EH (cell line): ENCODE measurements at regions not wholly inside any gene's neighbourhood (a gene's known extent, or its start where the extent isn't known, plus 50 kb on each side); places are given as distances from the start of the nearest gene placed in this dataset.
"Not testable (repeated sequence)": the region's sequence is repeated elsewhere in the genome, so short reads cannot be mapped to it uniquely, and the experiment has no call there.

Experiments
- DNase-seq: peaks from one replicate; pipeline ENCODE4 v3.0.0-alpha.2; 2015; ENCODE audit warnings: low read depth

DNA sequence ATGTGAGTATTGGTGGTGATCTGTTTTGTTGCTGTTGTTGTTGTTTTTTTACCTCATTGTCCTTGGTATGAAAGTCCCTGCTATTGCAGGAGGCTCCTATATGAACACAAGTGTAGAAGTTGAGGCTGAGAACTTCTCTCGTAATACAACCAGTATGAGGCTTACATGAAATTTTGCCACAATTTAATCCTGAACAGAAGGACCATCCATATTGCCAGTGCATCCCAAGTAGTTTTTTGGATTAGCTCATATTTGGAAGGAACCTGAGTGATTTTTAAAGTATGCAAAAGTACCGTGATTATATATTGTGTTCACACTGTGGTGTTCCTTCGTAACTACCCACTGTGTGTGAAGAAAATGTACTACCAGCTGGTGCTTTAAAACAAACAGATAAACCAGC, 2095.5 kb upstream of the WWC1 start:
- DNase-seq: no peak

DNA sequence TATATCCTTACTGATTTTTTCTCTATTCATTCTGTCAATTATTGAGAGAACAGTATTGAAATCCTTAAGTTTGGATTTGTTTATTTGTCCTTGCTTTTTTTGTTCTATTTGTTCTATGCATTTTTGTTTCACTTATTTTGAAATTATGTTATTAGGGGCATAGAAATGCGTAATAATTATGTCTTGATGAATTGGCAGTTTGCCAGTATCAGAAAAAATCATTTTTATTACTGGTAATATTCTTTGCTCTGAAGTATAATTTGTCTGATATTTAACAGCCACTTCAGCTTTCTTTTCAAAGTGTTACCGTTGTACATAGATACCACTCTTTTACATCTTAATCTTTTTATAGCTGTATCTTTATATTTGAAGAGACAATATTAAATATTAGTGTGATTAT, 2090.9 kb upstream of the WWC1 start:
- no peak for DNase-seq

DNA sequence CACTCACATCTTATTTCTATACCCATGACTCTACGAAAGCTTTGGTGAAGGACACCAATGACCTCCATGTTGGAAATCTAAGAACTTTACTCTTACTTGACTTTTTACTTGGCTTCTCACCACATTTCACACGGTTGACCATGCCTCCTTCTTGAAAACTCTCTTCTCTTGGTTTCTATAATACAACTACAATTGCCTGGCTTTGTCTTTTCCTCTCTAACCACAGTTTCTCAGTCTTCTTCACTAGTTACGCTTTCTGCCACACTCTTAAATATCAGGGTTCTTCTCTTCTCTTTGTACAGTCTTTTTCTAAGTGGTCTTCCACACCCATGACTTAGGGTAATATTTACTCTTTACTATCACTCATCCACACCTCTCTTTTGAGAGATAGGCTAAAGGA, 2079.8 kb upstream of the WWC1 start:
- DNase-seq: no peak

DNA sequence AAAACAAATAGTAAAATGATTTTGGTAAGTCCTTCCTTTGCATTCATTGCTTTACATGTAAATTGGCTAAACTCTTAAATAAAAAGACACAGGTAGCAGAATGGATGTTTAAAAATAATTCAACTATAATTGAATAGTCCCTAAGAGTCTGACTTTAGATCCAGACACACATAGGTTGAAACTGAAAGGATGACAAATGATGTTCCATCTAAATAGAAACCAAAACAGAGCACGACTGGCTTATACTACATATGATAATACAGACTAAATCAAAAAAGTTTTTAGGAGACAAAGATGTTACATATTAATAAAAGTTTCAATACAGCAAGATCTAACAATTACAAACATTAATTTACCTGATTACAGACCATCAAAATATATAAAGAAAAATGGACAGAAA, 2055.1 kb upstream of the WWC1 start:
- DNase-seq: no peak

DNA sequence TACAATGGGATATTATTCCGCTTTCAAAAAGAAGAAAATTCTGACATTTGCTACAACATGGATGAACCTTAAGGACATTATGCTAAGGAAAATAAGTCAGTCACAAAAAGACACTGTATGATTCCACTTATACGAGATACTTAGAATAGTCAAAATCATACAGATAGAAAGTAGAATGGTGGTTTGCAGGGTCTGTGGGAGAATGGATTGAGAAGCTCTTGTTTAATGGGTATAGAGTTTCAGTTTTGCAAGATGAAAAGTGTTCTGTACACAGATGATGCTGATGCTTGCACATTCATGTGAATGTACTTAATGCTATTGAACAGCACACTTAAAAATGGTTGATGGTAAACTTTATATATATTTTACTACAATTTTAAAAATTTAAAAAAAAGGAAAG, 2050.7 kb upstream of the WWC1 start:
- no peak for DNase-seq

DNA sequence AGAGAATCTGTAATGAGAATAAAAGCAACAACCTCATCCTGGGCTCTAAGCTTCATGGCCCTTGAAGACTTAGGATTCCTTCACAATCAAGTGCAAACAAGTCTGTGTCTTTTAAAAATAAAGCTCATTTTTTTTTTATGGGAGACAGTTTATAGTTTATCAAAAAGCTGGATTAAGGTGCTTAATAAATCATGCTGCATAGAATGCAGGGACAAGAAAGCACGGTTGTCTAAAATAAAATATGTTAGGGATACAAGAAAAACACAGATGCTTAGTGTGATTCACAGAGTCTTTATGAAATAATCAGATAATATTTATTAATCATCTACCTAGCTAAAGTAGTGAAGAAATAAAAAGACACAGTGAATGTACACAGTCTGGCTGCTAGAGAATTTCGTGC, 2045.9 kb upstream of the WWC1 start:
- no peak for DNase-seq

DNA sequence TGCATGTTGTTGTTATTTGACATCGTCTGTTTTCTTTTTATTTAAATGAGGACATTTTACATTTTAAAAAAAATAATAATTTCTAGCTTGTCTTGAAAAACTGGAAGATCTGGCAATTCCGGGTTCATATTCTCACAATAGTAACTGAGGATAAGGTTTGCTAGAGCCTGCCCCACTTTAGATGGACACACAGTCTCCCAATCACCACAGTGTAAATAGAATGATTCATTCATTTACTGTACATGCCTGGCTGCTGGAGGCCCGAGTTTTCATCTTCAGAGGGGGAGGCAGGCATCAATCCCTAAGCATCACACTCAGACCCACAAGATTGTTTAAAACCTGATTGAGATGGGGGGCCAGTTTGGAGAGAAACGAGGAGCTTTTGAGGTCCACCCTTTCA, 2039.7 kb upstream of the WWC1 start:
- DNase-seq: no peak

DNA sequence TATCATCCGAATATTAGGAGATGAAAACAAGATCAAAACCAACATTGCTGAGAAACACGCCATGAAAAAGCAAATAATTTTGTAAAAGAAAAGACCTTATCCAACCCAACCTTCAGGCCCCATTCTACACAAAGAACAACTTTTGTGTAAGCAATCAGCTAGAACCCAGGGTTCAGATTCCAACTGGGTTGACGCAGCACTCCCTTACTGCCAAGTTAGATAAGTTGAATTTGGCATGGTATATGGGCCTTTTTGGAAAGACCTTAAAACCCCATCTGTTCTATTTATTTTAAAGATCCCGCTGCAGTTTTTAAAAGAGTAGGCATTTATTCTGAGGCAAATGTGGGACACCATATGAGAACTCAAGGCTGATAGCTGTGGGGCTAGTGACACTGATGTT, 2033.8 kb upstream of the WWC1 start:
- DNase-seq: no peak

DNA sequence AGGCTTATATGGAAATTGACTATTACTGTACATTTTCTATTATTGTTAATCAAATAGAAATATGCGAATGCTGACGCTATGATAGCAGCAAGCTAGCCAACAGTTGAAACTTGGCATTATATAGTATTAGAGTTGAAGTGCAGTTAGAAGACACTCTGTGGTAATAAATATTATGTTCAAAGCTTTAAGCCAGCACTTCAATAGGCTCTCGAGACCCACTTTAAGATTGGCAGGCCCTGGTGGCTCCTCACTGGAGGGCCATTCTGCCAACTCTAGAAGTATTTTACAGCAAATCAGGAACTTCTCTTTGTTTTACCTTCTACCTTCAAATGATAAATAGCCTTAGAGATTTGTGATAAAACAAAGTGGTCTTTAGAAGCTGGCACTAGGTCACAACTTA, 2029.0 kb upstream of the WWC1 start:
- no peak for DNase-seq

DNA sequence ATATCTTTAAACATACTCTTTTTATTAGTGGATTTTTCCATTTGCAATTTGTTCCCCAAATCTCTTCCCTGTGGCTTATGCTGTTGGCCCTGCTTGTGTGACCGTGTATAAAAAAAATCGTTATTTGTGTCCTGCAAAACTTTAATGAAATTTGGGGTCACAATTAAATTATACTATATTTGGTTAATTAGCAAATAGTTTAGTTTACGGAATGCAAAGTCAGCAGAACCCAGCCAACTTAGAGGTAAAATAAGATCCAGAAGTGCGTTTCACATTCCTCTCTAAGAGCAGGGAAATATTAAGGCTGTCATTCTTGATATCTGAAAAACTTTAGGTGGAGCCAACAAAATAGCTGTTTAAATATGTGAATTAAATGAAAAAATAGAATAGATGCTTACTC, 2023.5 kb upstream of the WWC1 start:
- no peak for DNase-seq

DNA sequence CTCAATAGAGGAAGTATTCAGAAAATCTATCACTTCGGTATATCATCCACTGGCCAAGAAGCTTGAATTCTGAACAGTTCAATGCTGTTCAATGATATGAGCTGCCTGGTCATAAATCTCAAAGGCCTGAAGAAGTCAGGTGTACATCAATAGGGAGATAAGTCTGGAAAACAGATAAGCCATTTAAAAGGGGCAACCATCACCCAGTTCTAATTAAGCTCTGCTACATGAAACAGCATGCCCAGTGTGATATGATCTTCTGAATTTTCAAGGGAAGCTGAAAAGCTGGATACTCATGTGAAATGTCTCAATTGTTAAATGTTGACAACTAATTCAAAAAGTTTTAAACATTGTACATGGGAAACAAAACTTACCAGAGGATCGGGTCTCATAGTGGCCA, 2020.7 kb upstream of the WWC1 start:
- DNase-seq: no peak

DNA sequence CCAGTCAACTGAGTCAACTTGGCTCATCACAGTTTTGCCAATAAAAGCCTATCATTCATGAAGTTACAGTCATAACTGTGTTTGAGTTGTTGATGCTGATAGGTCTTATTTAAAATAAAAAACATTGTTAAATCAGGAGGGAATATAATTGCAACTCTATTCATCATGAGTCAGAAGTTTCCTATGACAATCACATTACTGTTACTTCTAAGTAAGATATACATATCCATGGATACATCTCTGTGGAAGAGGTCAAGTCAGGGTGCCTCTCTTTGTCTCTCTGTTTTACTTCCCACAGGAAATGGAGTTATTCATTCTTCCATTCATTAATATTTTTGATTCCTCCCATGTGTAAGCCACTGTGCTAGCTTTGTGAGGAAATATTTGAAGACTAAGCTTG, 2015.4 kb upstream of the WWC1 start:
- DNase-seq: no peak

DNA sequence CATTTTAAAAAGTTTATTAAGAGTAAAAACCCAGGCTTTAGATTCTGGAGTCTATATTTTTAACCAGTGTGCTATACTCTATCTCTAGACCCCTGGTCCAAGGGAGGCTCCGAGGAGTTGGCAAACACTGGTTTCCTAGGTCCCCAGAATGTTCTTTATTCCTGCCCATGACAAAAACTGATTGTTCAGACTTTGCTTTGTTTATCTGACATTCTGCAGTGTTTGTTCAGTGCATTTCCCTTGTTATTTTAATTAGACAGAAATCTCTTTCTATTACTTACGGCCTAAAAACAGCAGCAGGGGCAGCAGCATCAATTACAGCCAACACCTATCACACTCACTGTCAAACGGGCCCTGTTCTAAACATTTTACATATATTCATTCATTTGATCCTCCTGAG, 2011.6 kb upstream of the WWC1 start:
- DNase-seq: no peak

DNA sequence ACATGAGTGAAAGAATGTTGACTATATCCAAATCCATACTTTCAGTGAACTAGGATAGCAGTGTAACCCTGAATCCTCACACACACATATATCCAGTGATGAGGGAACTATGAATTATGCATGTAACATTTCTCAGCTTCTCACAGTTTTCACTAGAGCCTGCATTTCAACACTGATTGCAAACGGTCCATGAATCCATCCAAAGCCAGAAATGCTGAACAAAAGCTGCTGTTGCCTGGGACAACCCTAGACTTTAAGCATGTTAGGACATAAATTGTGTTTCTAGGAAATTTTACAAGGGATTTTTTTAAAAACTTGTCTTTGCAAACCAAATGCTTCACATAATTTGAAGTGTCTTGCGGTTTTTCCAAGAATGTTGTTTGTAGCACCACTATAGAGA, 2010.0 kb upstream of the WWC1 start:
- DNase-seq: no peak

DNA sequence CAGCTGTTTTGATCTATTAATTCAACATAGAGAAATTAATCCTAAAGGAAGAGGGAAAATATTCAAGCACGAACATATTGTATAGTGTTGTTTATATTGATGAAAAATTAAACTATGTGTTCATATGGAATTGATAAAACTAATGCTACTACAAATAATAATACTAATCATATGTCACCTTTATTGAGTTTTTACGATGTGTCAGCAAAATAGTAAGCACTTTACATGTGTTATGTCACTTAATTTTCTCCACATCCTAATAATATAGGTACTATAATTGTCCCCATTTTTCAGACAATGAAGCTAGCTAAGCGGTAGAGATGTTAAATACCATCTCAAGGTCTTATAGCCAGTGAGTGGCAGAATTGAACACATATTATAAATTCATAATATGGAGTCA, 2008.5 kb upstream of the WWC1 start:
- DNase-seq: no peak

DNA sequence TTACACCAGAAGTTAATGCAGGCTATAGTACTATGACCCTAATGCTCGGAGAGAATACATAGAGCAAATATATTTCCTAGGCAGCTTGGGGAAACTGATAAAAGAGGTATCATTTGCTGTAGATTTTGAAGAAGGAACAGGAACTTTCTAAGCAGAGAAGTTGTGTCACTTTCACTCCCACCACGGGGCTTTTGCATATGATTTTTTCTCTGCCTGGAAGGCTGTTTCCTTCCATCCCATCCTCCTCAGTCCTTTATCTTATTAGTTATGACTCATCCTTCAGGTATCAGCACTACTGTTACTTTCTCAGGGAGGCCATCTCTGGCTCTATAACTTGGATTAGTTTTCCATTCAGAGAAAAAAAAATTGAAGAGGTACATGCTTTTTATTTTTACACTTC, 2006.1 kb upstream of the WWC1 start:
- no peak for DNase-seq

DNA sequence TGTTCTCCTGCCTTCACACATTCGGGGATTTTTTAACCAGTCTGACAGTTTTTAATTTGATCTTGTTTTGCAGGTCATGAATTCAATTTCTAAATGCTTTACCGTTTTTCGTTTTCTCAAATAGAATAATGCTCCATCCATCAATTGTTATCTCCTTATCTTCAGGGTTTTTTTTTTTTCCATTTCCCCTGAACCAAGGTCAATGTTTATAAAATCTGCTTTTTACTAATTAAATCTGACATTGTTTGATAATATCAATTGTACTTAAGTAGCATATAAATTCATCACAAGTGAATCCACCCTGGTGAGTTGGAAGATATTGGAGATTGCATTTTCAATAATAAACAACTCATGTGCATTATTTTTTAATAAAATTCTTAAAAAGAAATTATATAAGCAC, 2004.6 kb upstream of the WWC1 start:
- DNase-seq: no peak

DNA sequence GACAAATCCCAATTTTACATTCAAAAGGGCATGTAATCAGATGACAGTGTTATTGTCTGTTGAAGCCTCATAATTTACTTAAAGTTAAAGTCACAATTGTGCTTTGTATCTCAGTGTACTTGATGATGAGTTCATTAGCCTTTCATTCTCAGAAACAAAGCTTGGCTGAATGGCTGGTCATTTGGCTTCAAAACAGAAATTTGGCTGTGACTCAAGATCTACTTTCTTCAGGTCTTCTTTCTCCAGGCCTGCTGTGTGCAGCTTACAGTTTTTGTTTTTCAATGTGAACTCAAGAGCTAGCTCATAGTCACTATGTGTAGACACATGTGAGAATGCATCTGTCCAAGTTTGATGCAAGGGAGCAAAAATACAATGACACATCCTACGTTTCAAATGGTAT, 2003.6 kb upstream of the WWC1 start:
- DNase-seq: no peak

DNA sequence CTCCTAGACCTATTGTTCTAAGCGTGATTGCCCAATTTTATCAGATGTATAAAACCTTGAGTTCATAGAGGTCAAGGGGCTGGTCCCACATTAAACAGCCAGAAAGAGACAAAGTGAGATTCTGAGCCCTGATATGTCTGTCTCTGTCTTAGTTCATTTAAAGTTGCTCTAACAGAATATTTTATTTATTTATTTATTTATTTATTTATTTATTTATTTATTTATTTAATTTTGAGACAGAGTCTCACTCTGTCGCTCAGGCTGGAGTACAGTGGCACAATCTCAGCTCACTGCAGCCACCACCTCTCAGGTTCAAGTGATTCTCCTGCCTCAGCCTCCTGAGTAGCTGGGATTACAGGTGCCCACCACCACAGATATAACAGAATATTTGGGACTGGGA, 1999.6 kb upstream of the WWC1 start:
- DNase-seq: not testable (repeated sequence)

DNA sequence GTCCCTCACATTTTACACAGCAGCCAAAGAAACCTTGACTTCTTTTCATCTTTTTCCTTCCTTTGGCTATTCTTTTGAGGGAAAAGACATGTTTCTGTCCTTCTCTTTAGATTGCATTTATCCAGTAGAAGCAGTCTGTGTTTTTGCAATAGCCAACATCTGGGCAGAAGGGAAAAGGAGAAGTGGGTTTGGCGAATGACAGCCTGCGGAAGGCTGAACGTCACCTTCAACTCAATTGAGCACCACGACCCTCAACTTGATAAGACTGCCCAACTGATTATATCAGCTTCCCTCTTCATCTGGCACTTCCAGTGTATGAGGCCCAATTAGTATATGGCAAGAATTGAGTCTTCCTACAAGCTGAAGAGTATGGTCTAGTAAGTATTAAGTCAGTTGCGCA, 1997.6 kb upstream of the WWC1 start:
- no peak for DNase-seq

DNA sequence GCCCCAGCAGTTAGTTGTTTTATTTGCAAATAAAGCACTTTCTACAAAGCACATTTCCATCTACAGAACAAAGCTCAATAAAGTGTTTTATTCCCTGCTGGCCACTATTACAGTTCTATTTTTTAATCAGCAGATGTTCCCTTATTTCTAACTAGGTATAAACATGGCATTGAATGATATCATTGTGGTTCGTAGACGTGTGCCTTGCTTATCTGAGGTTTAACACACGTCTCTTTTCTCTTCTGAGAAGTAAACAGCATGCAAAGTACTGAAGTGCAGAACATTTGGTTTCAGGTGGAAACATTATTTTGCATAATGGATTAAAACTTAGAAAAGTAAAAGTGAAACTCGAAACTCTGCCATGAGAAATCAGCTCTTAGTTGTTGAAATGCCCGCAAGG, 1989.3 kb upstream of the WWC1 start:
- DNase-seq: no peak

DNA sequence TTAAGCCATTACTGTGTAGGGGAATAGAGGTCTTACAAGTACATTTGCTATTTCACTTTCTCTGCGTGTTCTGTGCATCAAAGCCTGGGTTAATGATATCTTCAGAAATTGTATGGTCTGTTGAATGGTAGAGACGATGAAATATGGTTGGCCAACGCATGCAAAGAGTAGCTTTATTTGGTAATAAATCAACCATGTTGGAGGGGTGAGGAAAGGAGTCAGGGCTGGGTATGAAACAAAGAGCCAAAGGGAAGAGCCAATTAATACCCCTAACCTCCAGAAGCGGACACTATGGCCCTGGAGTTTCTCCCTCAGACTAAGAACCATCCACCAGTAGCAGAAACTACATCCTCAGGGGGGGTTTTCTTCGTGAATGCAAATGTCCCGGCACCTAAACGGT, 1974.0 kb upstream of the WWC1 start:
- DNase-seq: no peak

DNA sequence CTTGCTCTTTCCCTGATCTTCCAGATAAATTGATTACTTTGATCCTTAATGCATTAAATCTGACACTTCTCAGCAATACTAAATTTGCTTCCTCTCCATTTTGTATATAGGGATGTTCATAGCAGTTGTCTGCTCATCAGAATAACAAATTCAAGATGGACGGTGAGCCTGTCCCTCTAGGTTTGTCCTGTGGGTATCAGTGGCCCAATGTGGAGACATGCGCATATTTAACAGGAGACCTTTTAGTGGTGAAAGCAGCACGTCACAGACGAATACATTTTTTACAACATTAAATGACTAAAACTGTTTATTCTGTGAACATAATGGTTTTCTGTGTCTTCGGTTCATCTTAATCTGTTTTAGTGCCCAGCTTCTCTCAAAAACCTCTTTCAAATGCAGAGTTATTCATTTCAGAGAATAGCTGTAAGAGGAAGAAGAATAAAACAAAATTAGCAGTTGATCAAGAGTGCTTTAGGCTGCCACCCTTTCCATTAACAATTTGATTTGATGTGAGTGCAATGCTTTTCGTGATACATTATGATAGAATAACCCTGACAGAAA, 1970.4 kb upstream of the WWC1 start:
- DNase-seq: no peak

DNA sequence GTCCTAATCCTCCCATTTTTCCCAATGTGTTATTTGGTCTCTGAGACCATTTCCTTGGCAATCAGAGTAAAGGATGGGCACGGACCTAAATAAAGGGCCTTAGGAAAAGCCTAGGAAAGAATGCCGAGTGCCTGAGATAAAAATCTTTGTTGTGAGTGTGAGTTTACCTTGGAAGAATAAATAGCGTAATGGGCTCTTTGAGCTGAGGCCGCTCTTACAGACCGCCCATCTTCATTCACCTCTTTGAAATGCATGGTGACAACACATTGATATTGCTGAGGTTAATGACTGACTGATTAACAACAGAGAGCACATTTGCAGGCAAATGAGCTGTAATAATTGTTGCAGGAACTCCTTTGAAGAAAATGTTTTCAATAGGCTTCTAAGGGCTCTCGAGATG, 1967.1 kb upstream of the WWC1 start:
- no peak for DNase-seq

DNA sequence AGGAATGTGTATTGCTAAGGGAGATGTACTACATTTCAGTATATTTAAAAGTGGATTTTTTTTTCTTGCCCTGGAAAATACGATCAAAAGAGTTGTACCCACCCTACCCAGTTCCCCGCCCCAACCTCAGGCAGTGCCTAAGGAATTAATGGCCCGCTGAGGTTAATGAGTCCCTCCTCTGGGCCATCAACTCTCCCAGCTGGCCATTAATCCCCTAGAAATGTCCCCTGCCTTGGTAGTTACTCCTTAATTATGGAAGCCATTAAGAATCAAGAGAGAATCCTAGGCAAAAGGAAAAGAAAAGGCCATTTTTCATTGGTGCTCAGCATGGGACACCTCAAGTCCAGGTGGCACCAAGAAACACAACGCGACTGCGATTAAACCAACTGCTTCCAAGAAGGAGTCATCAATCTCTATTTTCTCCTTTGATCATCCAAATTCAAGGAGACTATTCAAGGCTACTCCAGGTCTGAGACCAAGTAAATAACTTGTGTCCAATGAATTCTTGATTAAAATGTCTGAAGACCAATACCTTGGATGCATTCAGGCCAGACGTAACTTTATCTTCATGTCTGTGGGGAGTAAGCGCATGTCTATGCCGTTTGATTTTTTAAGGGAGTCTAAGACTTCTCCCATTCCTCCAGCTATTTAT, 1962.2 kb upstream of the WWC1 start:
- DNase-seq: no peak
